GM13976 (cell line): ENCODE measurements at regions not wholly inside any gene's neighbourhood (a gene's known extent, or its start where the extent isn't known, plus 50 kb on each side); places are given as distances from the start of the nearest gene placed in this dataset.

ENCODE experiments used
- DNase-seq: peaks from one replicate; pipeline ENCODE4 v3.0.0; 2012; ENCODE audit warnings: low spot score
- in situ Hi-C: fragments of 300-500 bp; cut with MboI; formaldehyde crosslinking; loops from one replicate; pipeline ENCODE4 v1.12.0; 2022; ENCODE audit warnings: low sequenced_read_pairs, mixed read lengths, inconsistent platforms; ENCODE audit not compliant: unreplicated experiment
- TF ChIP-seq, protein P1 (sequence below): IDR thresholded peaks from 2 replicates; pipeline ENCODE4 v1.5.1; 2012; ENCODE audit warnings: borderline replicate concordance, mild to moderate bottlenecking; ENCODE audit not compliant: insufficient read depth; ENCODE audit errors: extremely low read depth, missing control alignments, control extremely low read depth

DNA sequence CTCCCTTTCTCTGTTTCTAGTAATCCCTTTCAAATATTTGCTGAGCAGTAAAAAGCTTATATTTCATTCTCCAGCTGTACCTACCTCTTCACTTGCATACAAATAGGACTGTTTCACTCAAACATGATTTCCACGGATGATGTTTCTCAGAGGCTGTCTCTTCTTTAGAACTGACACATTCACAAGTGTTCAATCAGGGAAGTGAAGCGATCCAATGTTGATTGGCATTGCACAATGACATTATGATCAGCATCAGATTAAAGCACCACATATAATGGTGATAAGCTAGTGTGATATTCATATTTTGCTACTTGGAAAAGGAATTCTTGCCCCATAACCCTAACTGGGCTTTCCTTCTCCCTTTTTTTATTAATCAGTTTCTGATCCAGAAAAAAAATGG lies 681.8 kb downstream of the TBC1D32 start:
- no peak for DNase-seq
- in situ Hi-C loops, result no loop called here
- TF ChIP-seq, protein P1, sequence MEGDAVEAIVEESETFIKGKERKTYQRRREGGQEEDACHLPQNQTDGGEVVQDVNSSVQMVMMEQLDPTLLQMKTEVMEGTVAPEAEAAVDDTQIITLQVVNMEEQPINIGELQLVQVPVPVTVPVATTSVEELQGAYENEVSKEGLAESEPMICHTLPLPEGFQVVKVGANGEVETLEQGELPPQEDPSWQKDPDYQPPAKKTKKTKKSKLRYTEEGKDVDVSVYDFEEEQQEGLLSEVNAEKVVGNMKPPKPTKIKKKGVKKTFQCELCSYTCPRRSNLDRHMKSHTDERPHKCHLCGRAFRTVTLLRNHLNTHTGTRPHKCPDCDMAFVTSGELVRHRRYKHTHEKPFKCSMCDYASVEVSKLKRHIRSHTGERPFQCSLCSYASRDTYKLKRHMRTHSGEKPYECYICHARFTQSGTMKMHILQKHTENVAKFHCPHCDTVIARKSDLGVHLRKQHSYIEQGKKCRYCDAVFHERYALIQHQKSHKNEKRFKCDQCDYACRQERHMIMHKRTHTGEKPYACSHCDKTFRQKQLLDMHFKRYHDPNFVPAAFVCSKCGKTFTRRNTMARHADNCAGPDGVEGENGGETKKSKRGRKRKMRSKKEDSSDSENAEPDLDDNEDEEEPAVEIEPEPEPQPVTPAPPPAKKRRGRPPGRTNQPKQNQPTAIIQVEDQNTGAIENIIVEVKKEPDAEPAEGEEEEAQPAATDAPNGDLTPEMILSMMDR, result no peak

GRCh38 chr6:120648713-120649112 lies 685.6 kb downstream of the TBC1D32 start:
- in situ Hi-C loops, result no loop called here
- no peak for DNase-seq
- TF ChIP-seq, protein P1, result no peak

DNA sequence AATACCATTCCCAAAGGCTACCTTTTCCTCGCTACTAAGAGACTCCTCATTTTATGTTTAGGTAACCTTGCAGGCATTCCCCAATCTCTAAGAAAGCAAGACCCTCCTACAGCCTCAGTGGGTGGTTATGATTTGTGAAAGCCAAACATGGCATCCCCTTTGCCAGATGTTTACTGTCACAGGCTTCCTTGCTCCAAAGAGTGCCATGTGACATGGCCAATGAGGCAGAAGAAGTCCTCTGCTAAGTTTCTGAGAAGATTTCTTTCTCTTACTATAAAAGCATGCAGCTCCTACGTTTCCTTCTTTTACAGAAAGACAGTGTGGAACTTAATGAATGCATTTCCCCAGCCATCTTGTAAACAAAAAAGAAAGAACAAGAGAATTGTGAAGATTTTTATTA lies 688.2 kb downstream of the TBC1D32 start:
- DNase-seq, result no peak
- in situ Hi-C loops, result no loop called here
- TF ChIP-seq, protein P1, result no peak

DNA sequence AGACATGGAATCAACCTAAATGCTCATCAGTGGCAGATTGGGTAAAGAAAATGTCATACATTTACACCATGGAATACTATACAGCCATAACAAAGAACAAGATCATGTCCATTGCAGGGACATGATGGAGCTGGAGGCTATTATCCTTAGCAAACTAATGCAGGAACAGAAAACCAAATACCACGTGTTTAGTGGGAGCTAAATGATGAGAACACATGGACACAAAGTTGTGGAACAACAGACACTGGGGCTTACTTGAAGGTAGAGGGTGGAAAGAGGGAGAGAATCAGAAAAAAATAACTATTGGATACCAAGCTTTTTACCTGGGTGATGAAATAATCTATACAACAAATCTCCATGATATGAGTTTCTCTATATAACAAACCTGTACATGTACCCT lies 701.3 kb downstream of the TBC1D32 start:
- TF ChIP-seq, protein P1, result no peak
- in situ Hi-C loops, result no loop called here
- DNase-seq, result no peak

GRCh38 chr6:120627612-120628011 lies 706.7 kb downstream of the TBC1D32 start:
- in situ Hi-C loops, result no loop called here
- TF ChIP-seq, protein P1, result no peak
- no peak for DNase-seq

GRCh38 chr6:120622127-120622631 lies 712.1 kb downstream of the TBC1D32 start:
- TF ChIP-seq, protein P1, result no peak
- in situ Hi-C loops, result no loop called here
- DNase-seq, result no peak

DNA sequence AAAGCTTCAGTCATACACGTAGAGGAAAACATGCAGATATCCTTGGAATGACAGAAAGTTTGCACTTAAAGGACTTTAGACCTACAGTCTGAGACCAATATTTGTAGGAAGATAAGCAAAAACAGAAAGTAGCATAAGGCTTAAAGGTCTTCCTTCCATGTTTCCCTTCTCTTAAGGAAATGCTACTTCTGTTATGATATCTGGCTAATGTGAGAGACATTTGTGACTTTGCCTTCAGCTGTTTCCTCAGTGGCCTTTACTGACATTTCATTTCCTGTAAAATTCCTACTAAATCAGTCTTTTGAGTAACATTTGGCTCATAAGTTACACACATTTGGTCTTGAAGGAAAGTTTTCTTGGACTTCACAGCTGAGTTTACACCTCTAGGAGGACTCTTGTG lies 713.4 kb downstream of the TBC1D32 start:
- TF ChIP-seq, protein P1, result no peak
- no peak for DNase-seq
- in situ Hi-C loops, result no loop called here
